Activated T-cell treated with anti-CD3 and anti-CD28 coated beads, Interleukin-2, amount 50 U/mL, for 48 hours (primary cell): ENCODE measurements at regions not wholly inside any gene's neighbourhood (a gene's known extent, or its start where the extent isn't known, plus 50 kb on each side); places are given as distances from the start of the nearest gene placed in this dataset.
"Not testable (repeated sequence)": the region's sequence is repeated elsewhere in the genome, so short reads cannot be mapped to it uniquely, and the experiment has no call there.

Experiments
- DNase-seq, 2 experiments: peaks; one replicate each; pipeline ENCODE4 v3.0.0-alpha.2; 2020

GRCh38 chr2:185667452-185667851, 71.2 kb upstream of the FSIP2 start:
- DNase-seq = no peak

- DNase-seq = no peak
Observed at GRCh38 chr2:185668710-185669109, 69.9 kb upstream of the FSIP2 start.

DNA sequence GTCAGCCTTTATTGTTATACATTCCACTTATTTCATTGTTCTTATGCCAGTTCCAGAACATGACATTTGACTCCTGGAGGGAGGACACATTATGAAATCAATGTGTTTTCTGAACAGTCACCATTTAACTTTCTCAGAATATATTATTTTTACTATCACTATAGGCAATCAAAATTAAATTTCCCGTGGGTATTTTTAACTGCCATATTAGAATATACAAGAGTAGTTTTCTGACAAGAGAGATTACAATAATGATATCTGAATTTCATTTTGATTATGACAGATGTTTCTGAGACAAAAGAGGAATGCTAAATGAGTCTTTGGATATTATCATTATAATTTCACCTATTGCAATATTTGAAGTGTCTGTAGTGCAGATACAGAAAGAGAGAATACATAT, 64.4 kb upstream of the FSIP2 start:
- DNase-seq = no peak

DNA sequence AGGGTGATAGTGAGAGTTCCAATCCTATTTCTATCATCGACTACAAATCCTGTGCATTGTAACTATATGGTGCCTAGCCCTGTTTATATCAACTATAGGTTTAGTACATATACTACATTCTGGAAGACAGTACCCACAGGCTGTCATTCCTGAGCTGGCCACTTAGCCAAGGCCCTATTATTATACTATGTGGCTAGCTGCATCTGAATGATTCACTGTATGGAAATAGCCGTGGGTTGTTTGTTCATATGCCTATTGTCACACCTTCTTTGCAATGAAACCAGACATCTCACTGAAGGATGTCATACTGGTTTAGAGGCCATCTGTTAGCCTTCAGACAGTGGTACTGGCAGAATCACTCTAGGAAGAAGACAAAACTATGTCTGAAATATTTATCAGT, 62.3 kb upstream of the FSIP2 start:
- no peak for DNase-seq

DNA sequence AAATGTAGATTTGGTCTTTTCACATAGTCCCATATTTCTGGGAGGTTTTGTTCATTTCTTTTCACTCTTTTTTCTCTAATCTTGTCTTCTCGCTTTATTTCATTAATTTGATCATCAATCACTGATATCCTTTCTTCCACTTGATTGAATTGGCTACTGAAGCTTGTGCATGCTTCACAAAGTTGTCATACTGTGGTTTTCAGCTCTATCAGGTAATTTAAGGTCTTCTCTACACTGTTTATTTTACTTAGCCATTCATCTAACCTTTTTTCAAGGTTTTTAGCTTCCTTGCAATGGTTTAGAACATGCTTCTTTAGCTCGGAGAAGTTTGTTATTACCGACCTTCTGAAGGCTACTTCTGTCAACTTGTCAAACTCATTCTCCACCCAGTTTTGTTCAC, 51.6 kb upstream of the FSIP2 start:
- not testable (repeated sequence) for DNase-seq

DNA sequence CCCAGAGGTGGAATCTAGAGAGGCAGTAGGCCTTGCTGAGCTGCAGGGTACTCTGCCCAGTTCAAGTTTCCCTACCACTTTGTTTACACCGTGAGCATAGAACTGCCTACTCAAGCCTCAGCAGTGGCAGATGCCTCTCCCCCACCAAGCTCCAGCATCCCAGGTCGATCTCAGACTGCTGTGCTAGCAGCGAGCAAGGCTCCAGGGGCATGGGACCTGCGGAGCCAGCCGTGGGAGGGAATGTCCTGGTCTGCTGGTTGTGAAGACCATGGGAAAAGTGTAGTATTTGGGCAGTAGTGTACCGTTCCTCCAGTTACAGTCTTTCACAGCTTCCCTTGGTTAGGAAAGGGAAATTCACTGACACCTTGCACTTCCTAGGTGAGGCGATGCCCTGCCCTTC, 50.6 kb upstream of the FSIP2 start:
- DNase-seq = no peak
